ENCODE measurements at regions not wholly inside any gene's neighbourhood (a gene's known extent, or its start where the extent isn't known, plus 50 kb on each side); places are given as distances from the start of the nearest gene placed in this dataset.

- no peak for DNase-seq (ENCODE audit: low read depth)
These were observed 106.5 kb upstream of the RFC3 start for GRCh38 chr13:33711436-33711835.

- DNase-seq (ENCODE audit: low read depth): no peak
These were observed 100.2 kb upstream of the RFC3 start for GRCh38 chr13:33717775-33718174.

- DNase-seq (ENCODE audit: low read depth): no peak
These were observed 96.2 kb upstream of the RFC3 start for GRCh38 chr13:33721724-33722123.

- DNase-seq (ENCODE audit: low read depth): no peak
These were observed 95.6 kb upstream of the RFC3 start for GRCh38 chr13:33722216-33722915.

- no peak for DNase-seq (ENCODE audit: low read depth)
These were observed 94.6 kb upstream of the RFC3 start for GRCh38 chr13:33723365-33723764.

- DNase-seq (ENCODE audit: low read depth): peak; percentile 43
These were observed 94.0 kb upstream of the RFC3 start for GRCh38 chr13:33723772-33724435.

GRCh38 chr13:33725340-33725739 is 92.6 kb upstream of the RFC3 start:
- no peak for DNase-seq (ENCODE audit: low read depth)

GRCh38 chr13:33727297-33728083 is 90.5 kb upstream of the RFC3 start:
- no peak for DNase-seq (ENCODE audit: low read depth)

- no peak for DNase-seq (ENCODE audit: low read depth)
These were observed 89.5 kb upstream of the RFC3 start for GRCh38 chr13:33728271-33729037.

- DNase-seq (ENCODE audit: low read depth): no peak
These were observed 87.8 kb upstream of the RFC3 start for GRCh38 chr13:33730147-33730546.

- DNase-seq (ENCODE audit: low read depth): no peak
These were observed 87.3 kb upstream of the RFC3 start for GRCh38 chr13:33730619-33731018.

- no peak for DNase-seq (ENCODE audit: low read depth)
These were observed 82.7 kb upstream of the RFC3 start for GRCh38 chr13:33735276-33735675.

- no peak for DNase-seq (ENCODE audit: low read depth)
These were observed 78.7 kb upstream of the RFC3 start for GRCh38 chr13:33739254-33739653.

- no peak for DNase-seq (ENCODE audit: low read depth)
These were observed 77.8 kb upstream of the RFC3 start for GRCh38 chr13:33740134-33740538.

- no peak for DNase-seq (ENCODE audit: low read depth)
These were observed 75.6 kb upstream of the RFC3 start for GRCh38 chr13:33742321-33742720.

- DNase-seq (ENCODE audit: low read depth): no peak
These were observed 74.2 kb upstream of the RFC3 start for GRCh38 chr13:33743438-33744368.

- DNase-seq (ENCODE audit: low read depth): no peak
These were observed 73.2 kb upstream of the RFC3 start for GRCh38 chr13:33744589-33745369.

- no peak for DNase-seq (ENCODE audit: low read depth)
These were observed 72.3 kb upstream of the RFC3 start for GRCh38 chr13:33745370-33746324.

GRCh38 chr13:33746867-33747266 is 71.1 kb upstream of the RFC3 start:
- no peak for DNase-seq (ENCODE audit: low read depth)
